ENCODE measurements at regions not wholly inside any gene's neighbourhood (a gene's known extent, or its start where the extent isn't known, plus 50 kb on each side); places are given as distances from the start of the nearest gene placed in this dataset.

DNA sequence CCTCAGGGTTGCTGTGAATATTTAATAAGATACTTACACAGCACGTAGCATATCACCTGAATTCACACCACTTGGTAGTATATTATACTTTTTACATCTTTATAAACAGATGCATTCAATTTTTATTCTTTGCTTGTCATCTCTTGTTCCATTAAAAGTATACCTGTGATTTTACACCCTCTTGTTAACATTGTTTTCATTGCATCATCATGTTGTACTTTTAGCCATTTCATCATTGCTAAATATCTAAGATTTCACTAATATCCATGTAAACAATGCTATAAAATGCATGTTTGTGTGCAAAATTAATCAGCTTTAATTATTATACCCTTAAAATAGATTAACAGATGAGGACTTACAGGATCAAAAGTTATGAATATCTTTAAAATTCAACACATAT lies 155.3 kb downstream of the MEX3B start (continued):
- TF ChIP-seq, protein P1, sequence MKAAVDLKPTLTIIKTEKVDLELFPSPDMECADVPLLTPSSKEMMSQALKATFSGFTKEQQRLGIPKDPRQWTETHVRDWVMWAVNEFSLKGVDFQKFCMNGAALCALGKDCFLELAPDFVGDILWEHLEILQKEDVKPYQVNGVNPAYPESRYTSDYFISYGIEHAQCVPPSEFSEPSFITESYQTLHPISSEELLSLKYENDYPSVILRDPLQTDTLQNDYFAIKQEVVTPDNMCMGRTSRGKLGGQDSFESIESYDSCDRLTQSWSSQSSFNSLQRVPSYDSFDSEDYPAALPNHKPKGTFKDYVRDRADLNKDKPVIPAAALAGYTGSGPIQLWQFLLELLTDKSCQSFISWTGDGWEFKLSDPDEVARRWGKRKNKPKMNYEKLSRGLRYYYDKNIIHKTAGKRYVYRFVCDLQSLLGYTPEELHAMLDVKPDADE (IDR thresholded peaks at IDR 0.05), result no peak
- no peak for TF ChIP-seq NANOG (IDR thresholded peaks at IDR 0.05; ENCODE audit: borderline replicate concordance)
- TF ChIP-seq CREB1 (CRISPR knock-in tag; IDR thresholded peaks at IDR 0.05; ENCODE audit: low read depth), result no peak
- TF ChIP-seq, protein P2, sequence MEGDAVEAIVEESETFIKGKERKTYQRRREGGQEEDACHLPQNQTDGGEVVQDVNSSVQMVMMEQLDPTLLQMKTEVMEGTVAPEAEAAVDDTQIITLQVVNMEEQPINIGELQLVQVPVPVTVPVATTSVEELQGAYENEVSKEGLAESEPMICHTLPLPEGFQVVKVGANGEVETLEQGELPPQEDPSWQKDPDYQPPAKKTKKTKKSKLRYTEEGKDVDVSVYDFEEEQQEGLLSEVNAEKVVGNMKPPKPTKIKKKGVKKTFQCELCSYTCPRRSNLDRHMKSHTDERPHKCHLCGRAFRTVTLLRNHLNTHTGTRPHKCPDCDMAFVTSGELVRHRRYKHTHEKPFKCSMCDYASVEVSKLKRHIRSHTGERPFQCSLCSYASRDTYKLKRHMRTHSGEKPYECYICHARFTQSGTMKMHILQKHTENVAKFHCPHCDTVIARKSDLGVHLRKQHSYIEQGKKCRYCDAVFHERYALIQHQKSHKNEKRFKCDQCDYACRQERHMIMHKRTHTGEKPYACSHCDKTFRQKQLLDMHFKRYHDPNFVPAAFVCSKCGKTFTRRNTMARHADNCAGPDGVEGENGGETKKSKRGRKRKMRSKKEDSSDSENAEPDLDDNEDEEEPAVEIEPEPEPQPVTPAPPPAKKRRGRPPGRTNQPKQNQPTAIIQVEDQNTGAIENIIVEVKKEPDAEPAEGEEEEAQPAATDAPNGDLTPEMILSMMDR (conservative IDR thresholded peaks at IDR 0.05; ENCODE audit: low read depth in 2 of 2), result no peak
- no peak for TF ChIP-seq EZH2phosphoT487 (IDR thresholded peaks at IDR 0.05; ENCODE audit: unreplicated experiment)
- TF ChIP-seq STAT1 (IDR thresholded peaks at IDR 0.05; ENCODE audit: unreplicated experiment), result no peak
- no peak for TF ChIP-seq EZH2 (IDR thresholded peaks at IDR 0.05; ENCODE audit: low read depth, unreplicated experiment)

- H3K36me3 ChIP-seq (ENCODE audit: insufficient read depth), result no peaks in the 10 kb centered on the region
- no peaks in the 10 kb centered on the region for H3K4me1 ChIP-seq (ENCODE audit: insufficient read depth)
- peaks cover 4% of the 10 kb centered on the region for H3K27me3 Mint-ChIP-seq (ENCODE audit: insufficient read depth, low read depth, poor library complexity)
- 0 out of 2 replicates have a peak, but pooled peaks cover 4% of the 10 kb centered on the region for H3K9me2 ChIP-seq (ENCODE audit: insufficient read depth)
- no peaks in the 10 kb centered on the region for H3F3A ChIP-seq (replicated peaks; ENCODE audit: low read depth)
- H3K4me3 Mint-ChIP-seq, result no peak overlapping the region
- H3K27me3 ChIP-seq (ENCODE audit: insufficient read depth), result no peaks in the 10 kb centered on the region
- H3K79me2 ChIP-seq (replicated peaks; ENCODE audit: insufficient read depth), result no peaks in the 10 kb centered on the region
- H3K4me1 Mint-ChIP-seq, result peaks cover 5% of the 10 kb centered on the region
- DNase-seq (ENCODE audit: low spot score), result no peak
- no peak for ATAC-seq
- no peak overlapping the region for H3K4me3 ChIP-seq
- no peaks in the 10 kb centered on the region for H3K9me3 Mint-ChIP-seq
- H3K36me3 Mint-ChIP-seq (ENCODE audit: low read depth), result no peaks in the 10 kb centered on the region
- TF ChIP-seq ZNF114 (CRISPR knock-in tag; IDR thresholded peaks at IDR 0.05) (no peak), POLR2AphosphoS5 (IDR thresholded peaks at IDR 0.05; ENCODE audit: low read depth) (no peak), JUNB (IDR thresholded peaks at IDR 0.05; ENCODE audit: unreplicated experiment) (no peak), ZNF331 (CRISPR knock-in tag; IDR thresholded peaks at IDR 0.05; ENCODE audit: low read depth) (no peak), ZNF462 (CRISPR knock-in tag; IDR thresholded peaks at IDR 0.05) (no peak), EZH2 (IDR thresholded peaks at IDR 0.05; ENCODE audit: low read depth, unreplicated experiment) (no peak), REST (IDR thresholded peaks at IDR 0.05; ENCODE audit: unreplicated experiment) (no peak), STAT1 (IDR thresholded peaks at IDR 0.05; ENCODE audit: unreplicated experiment) (no peak)
- no peak overlapping the region for H3K27ac Mint-ChIP-seq
- H3K4me2 ChIP-seq, result no peak overlapping the region
- H2AFZ ChIP-seq, result no peak overlapping the region
- H4K20me1 ChIP-seq (replicated peaks; ENCODE audit: insufficient read depth), result no peaks in the 10 kb centered on the region
- no peak overlapping the region for H3K27ac ChIP-seq (ENCODE audit: low read depth)
Measured at GRCh38 chr15:81889485-81889881, 156.3 kb downstream of the MEX3B start.

Data from GM23338 (cell line).